Nucleus accumbens (tissue), 56 donors: ENCODE measurements at regions not wholly inside any gene's neighbourhood (a gene's known extent, or its start where the extent isn't known, plus 50 kb on each side); places are given as distances from the start of the nearest gene placed in this dataset.

Source experiments
- DNase-seq, 56 donors: peaks; one replicate each; lab custom pipeline; 2025; lab: John Stamatoyannopoulos, UW

DNA sequence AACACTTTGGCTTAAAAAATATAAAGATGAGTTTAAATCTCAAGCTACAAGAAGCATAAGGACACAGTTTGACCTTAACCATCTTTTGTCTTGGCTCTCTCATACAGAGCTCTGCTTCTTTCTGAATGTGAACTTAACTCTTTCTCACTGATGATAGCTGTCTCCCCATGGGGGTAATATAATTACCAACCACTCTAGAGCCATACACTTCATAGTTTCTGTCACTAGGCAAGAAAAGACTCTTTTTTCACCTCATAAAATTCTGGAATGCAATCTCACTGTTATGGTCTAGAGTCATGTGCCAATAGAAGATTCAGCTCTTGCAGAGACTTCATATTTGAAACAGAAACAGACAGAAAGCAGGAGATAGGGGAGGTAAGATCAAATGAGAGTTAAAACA is 481.7 kb upstream of the AGA start:
- DNase-seq, result no peak

DNA sequence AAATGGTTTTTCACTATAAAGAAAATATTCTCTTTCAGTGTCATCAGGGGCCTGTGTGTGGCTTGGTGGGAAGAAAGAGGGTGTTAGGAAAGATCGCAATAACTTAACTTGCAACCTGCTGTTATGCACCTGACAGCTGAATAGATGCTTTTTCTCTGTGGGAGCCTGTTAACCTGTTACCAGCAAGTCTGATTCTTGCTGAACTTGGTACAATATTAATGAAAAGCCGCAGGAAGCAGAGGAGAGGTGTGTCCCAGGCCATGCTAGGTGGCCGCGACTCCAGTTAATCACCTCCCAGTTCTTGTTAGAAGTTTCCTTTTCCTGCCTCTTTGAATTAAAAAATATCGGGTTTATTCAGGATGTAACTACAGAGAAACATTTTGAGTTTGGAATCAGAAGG is 494.8 kb upstream of the AGA start:
- no peak for DNase-seq

DNA sequence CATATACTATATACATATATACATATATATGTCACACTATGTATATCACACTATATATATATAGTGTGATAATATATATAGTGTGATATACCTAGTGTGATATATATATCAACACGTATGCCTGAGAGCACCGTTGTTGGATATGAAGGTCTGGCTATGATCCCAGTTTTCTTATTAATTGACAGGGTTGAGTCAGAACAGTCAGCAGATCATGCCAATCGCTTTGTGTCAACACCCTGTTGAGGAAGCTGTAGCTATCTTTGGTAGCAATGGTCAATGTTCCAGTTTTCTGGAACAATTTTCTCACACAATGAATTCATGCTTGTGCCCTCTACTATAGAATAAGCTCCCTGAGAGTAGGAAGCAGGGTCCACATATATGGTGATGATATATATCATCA is 496.0 kb upstream of the AGA start:
- DNase-seq, result no peak

DNA sequence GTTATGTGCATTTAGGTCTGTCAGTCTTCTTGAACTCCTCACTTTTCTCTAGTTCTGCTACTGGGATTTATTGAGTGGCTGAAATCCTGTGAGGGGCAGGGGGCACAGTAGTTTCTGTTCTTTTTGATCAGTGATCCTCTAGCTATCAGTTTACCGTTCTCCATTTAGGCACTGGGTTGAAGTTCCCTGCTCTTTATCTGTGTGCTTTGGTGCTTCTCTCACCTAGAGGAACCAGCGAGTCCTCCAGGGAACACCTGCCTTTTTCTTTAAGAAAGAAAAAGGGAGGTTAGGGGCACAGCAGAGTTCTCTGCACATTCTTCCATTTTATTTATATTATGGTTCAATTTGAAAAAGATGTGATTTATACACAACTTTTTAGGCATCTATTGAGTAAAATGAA is 503.0 kb upstream of the AGA start:
- no peak for DNase-seq

DNA sequence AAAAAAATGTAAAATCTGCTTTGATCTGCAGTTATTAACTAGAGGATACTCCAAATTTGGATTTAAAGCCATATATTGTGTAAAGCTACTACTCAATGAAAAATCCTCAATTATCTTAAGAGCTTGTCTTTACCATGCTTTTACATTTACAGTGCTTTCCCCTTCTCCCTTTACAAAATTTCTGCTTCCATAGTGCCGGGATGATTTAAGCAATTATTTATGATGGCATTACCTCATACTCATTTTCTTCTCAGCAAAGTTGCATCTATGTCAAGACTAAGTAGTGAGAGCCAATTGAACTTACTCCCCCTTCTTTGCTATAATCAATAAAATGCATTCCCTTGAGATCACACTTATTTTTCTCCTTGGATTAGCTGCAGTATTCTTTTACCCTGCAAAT is 505.4 kb upstream of the AGA start:
- no peak for DNase-seq

DNA sequence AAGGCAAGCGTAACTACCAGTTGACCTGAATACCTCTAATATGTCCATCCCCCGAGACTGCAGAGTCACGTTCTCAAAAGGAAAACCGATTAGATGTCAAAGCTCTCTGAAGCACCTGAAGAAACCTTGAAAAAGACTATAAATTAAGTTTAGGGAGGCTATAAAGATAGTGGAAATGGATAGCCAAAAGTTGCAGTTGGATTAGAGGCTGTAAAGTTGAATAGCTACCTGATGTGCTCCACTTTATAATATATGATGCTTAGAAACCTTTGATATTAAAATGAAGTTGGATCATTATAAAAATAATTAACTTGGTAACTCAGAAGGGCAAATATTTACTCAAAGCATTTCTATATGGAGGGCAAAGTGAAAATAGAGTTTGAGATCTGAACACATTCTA is 506.6 kb upstream of the AGA start:
- DNase-seq, result no peak

DNA sequence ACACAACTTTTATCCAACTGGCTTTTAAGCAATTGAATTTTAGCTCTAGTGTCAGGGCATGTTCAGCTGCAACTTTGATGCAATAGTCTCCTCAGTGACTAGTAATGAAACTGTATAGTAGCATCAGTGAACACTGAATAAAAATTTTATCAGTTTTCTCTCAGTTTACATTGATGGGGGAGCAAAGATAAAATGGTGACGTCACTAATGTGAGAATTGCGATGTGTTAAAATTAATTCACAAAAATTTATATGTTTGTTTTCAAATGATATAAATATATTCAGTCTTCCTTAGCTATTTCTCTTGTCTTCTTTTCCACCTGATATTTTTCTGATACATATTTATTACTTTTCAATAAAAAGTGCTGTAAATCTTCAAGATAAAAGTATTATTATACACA is 508.8 kb upstream of the AGA start:
- DNase-seq, result no peak

DNA sequence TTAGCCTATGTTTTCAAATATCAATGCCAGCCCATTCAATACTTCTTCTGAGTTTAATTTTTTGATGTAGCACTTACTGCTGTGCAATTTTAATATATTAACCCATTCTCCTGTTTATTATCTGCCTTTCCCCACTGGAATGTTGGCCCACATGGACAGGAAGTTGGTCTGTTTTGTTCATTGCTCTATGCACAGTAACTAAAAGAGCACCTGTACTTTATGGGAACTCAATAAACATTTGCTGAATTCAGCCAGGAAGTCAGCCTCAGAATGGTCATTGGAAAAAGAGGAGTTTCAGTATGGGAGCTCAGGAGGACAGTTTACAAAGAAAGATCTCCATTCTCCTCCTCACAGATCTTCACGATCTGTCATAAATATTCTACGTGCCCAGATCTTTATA is 510.5 kb upstream of the AGA start:
- no peak for DNase-seq

DNA sequence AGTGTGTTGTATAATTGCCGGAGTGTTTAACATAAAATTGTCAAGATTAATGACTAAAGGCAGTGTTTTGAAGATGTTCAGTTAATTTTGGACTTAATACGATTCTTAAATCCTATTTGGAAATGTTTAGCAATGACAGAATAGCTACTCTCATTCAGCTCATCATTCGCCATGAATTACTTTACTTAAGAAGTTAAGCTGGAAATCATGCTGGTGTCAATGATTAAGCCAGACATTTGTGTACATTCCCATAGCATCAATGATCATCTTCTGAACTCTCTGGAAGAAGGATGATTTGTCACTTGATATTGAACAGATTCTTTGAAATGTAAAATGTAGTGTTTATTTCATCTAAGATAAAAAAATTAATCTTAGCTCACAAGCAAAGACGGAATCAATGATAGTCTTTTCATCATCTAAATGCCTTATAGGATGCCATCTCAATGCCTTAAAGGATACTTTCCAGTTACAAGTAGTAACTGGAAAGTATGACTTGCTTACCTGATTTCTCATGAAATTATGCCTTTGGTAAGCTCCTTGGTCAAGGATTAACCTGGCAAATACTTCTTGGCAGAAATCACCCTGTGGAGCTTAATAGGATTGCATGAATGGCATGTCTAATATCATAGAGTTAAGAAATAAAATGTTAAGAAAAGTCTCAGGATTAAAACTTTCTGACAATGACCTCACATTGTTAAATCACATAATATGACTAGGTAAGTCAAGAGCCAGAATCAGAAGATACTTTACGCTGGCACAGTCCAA is 515.5 kb upstream of the AGA start:
- no peak for DNase-seq

DNA sequence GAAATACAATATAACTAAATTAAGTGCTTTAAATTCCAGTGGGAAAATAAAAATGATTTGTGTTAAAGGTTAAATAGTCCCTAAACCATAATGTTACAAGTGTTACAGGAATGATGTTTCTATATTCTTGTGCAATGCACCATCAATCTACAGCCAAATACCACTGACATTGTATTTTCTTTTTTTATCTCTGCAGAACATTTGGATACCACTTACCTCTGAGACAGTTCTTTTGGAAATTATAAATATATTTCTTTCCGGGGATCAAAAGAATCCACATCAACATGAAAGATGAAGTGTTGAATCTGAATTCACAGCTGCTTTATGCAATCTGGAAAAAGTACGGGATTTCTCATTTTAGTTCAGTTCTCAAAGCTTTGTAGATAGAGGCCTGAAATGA is 518.3 kb upstream of the AGA start:
- DNase-seq, result no peak

DNA sequence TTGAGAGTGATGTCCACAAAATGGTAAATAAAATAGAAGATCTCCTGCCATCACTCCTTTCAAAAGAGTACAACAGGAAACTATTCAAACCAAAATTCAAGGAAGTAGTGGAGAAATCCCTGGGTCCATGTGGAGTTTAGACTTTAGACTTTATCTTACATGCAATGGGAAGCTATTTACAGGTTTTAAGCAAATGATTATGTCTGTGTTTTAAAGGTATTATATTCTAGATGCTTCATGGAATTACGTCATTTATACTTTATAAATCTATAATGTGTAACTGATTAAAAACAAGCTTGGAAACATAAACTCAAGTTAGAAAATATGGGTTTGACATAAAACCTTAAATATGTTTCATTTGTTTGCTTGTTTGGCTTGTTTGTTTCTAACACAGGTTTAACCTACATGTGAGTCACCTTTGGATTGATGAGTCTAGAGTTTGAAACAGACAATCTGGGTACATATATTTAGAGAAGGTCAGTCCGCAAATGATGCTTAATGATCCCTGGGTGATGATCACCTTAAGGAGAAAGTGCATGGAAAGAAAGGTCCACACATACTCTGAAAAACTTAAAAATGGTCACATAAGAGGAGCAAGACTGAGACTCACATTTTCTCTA is 519.6 kb upstream of the AGA start:
- no peak for DNase-seq

DNA sequence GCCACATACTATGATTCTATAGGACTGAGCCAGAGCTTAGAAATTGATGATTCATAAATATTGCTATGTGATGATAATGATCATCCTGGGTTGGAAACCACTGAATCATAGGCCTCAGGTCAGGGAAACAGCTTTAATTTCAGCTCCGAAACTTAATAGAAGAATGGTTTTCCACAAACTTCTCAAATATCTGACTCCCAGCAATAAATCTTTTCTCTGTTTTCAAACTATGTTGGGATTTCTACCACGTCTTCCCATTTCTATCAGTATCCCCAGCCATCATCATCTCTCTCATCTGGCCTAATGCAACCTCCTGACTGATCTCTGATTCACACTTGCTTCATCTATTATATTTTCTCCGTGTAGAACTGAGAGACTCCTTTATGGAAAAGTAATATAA is 521.8 kb upstream of the AGA start:
- DNase-seq, result no peak

DNA sequence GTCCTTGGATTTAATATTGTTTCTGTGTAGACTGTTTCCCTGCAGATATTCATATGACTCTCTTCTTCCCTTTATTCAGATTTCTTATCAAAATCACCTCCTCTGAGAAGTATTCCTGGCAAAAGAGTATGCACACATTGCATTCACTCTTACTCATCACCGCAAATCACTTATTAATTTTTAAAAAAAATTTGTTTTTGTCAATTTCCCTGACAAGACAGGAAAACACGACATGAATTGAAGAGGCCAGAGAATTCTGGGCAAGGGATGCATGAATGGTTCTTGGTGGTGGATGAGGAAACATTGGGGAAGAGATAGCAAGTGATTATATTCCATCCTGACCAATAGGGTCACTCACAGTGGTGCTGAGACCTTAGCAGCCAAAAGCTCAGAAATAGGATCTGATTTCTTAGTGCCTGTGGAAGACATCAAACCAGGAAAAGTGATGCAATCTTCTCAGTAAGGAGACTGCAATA is 522.5 kb upstream of the AGA start:
- DNase-seq, result no peak

DNA sequence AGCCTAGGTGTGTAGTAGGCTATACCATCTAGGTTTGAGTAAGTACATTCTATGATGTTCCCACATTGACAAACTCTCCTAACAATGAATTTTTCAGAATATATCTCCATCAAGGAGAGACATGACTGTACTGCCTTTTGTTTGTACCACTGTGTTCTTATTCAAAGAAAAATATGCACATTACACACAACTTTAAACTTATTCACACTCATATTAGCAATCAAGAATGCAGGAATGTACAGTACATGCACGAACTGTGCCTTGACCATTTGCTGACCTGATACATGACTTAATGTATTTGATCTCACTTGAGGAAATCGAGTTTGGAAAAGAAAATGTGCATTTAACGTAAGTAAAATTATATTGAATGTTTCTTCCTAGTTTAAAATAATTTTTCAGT is 525.1 kb upstream of the AGA start:
- no peak for DNase-seq

DNA sequence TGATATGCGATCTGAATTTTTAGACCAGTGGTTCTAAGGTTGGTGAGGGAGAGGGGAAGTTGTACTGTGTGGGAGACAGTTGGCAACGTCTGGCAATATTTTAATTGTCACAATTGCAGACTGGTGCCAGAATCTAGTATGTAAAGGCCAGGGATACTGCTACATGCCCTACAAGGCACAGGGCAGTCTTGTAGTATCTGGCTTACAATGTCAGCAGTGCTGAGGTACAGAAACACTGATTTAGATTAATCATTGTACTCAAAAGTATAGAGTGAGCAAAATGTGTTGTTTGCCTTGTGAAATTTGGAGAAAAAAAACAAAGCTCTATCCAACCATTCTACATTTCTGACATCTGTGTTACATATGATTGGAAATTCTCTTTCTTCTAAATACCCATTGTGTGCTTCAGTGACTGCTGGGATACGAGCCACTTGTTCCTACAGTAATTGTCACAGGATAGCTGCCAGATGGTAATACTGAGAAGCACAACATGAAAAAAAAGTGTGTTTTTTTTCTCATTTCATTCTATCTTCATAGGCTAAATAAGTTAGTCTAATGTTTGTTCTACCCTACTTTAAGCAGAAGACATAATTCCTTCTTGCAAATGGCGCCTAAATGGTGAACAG is 526.7 kb upstream of the AGA start:
- DNase-seq, result no peak

DNA sequence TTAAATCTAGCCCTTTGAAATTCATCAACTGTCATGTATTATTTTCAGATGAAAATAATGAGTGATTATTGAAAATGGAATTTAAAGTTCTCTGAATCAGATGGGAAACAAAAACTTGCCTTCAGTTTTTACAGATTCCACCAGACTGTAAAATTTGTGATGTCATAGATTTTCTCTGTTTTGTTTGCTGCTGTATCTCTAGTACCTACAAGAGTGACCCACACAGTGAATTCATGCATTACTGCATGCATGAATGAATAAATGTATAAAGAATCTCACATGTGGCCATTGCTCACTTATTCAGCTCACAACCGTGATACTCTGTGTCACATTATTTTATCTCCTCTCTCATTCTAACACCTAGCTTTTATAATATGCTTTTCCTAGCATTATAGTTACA is 532.2 kb upstream of the AGA start:
- DNase-seq, result no peak

DNA sequence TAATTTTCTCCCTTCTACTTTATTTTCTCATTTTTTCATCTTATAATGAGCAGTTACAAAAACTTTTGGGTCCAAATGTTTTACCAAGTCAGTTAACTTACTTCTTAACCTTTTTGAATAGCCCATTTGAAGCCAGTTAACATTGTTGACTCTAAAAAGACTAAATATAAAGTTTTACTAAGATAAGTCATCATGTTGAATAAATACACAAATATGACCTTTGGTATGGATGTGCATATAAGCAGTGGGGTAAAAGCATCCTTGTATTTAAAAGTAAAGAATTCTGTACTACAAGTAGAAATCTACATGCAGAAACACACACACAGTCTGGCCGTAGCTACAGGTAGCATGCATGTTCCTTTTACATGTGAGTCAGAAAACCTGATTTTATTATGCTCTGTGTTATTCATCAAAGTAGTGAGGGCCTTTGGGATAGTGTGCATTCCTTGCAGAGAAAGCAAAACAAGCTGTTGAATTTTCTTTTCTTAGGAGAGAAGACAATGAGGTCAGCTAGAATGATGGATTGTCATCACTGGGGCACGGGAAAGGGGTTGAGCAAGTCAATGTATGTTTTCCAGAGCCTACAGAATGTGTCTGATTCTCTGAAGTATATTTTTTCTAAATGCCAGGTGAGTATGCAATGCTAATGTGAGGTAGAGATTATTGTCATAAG is 533.2 kb upstream of the AGA start:
- DNase-seq, result no peak

DNA sequence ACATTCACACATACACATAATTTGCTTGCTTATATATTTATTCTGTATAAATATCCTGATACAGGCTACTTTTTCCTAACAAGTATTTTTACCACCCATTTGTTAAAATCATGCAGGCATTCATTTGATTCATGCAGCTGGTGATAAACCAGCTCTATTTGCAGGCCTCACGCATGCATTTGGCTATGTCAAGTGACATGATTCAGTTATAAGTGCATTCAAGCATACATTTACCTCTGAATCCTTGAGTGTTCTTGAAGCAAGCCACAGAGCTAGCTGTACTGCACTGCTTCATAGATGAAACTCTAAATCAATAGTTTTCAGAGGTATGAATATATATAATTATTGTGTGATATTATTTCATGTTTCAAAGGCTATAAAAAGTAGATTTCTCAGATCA is 544.0 kb upstream of the AGA start:
- DNase-seq, result no peak

DNA sequence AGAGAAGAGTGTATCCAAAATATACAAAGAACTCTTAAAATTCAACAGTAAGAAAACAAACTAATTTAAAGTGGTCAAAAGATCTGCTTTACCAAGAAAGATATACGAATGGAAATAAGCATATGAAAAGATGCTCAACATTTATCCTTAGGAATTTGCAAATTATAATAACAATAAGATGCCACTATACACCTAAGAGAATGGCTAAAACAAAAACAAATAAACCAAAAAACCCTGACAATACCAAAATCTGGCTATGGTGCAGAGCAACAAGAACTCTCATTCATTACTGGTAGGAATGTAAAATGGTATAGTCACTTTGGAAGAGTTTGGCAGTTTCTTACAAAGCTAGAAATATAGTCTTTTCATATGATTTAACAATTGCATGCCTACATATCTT is 545.7 kb upstream of the AGA start:
- DNase-seq, result no peak

DNA sequence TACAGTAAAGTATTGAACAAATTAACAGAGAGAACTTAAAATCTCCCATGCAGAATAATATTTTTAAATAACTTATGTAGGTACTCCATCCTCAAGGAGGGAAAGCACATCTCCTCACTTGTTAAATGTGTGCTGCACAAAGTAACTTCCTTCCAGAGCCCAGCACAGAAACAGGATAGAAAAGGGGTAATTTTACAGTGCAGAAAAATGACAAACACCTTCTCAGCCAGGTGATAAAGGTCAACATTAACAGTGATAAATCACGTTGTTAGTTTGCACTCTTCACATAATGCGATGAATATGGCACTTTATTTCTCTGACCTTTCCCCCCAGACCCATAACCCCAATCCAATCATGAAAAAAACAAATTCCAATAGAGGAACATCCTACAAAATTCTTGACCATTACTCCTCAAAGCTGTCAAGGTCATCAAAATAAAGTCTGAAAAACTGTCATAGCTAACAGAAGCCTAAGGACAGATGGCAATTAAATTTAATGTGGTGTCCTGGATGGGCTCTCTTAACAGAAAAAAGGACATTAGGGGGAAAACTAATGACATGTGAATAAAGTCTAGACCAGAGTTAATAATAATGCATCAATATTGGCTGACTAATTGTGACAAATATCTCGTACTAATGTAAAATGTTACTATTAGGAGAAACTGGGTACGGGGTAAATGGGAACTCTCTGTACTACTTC is 547.4 kb upstream of the AGA start:
- no peak for DNase-seq

DNA sequence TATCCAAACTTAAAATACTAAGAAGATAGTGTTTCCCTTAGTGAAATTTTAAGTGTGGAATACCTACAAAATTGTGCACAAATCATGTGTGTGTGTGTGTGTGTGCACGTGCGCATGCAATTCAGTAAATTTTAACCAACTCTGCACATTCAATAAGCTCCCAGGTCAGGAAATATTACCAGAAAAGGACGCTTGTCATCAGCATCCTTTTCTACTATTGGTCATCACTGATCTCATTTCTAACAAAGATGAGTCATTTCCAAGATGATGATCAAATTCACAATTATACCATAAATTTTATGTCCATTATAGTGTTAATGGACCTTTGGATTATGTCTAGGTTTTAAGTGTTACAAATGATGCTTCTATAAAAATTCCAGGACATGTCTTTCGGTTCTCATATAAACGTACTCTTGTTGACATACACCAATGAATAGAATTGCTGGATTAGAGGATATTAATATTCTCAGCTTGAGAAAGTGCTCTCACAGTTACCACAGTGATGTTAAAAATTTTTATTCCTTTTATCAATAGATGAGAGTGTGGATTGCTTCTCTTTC is 560.9 kb upstream of the AGA start:
- no peak for DNase-seq
